IMR-90 (cell line): ENCODE measurements at regions not wholly inside any gene's neighbourhood (a gene's known extent, or its start where the extent isn't known, plus 50 kb on each side); places are given as distances from the start of the nearest gene placed in this dataset.

Experiments used
- ATAC-seq: fragments of 200-7000 bp; cut with Tn5 transposase; 2 replicates; pipeline ENCODE4 v1.9.1; 2020; ENCODE audit warnings: low read depth, mild to moderate bottlenecking, moderate library complexity
- BruUV-seq: library from RNA; stranded (reverse); fragments of 400-500 nt; replicated peaks from 2 replicates; lab custom pipeline; 2021; lab: Mats Ljungman, UMichigan
- CTCF ChIA-PET: fragments of 300-600 bp; formaldehyde crosslinking; extraction: SDS; loops from one replicate; lab custom pipeline; 2021; ENCODE audit warnings: antibody characterized with exemption; lab: Yijun Ruan, JAX
- POLR2A ChIA-PET: fragments of 300-600 bp; sonication (Branson Sonifier 250); formaldehyde crosslinking; loops from one replicate; lab custom pipeline; 2022; ENCODE audit warnings: antibody characterized with exemption; ENCODE audit not compliant: unreplicated experiment; lab: Charles Lee
- DNase-seq: peaks from one replicate; pipeline ENCODE4 v3.0.0; 2013
- H2AFZ ChIP-seq: replicated peaks from 2 replicates; pipeline ENCODE3; 2013; ENCODE audit warnings: low read length, mild to moderate bottlenecking; ENCODE audit not compliant: poor library complexity
- H2AK5ac ChIP-seq: 2 replicates; pipeline ENCODE4 v1.6.1; 2013; ENCODE audit warnings: low read depth, low read length, inconsistent platforms
- H2AK9ac ChIP-seq: replicated peaks from 2 replicates; pipeline ENCODE3; 2013; ENCODE audit warnings: mild to moderate bottlenecking, low read depth, low read length, moderate library complexity; ENCODE audit not compliant: poor library complexity
- H2BK120ac ChIP-seq: 2 replicates; pipeline ENCODE4 v1.6.1; 2013; ENCODE audit warnings: low read depth, low read length, inconsistent platforms
- H2BK15ac ChIP-seq: 3 replicates; pipeline ENCODE4 v1.6.1; 2013; ENCODE audit warnings: low read depth, low read length, inconsistent platforms
- H2BK20ac ChIP-seq: 2 replicates; pipeline ENCODE4 v1.6.1; 2013; ENCODE audit warnings: low read depth, mild to moderate bottlenecking, inconsistent platforms, low read length, moderate library complexity
- H2BK5ac ChIP-seq: 2 replicates; pipeline ENCODE4 v1.6.1; 2013; ENCODE audit warnings: mild to moderate bottlenecking, low read depth, low read length, inconsistent platforms; ENCODE audit not compliant: poor library complexity, severe bottlenecking
- H3K14ac ChIP-seq: replicated peaks from 2 replicates; pipeline ENCODE4 v1.6.1; 2013; ENCODE audit warnings: low read depth, low read length, inconsistent platforms
- H3K18ac ChIP-seq: 2 replicates; pipeline ENCODE4 v1.6.1; 2013; ENCODE audit warnings: low read depth, low read length, control low read depth
- H3K23ac ChIP-seq: 2 replicates; pipeline ENCODE4 v1.6.1; 2013; ENCODE audit warnings: low read depth, low read length, inconsistent platforms
- H3K27ac ChIP-seq: 2 replicates; pipeline ENCODE4 v1.5.1; 2013; ENCODE audit warnings: mild to moderate bottlenecking, control low read depth, low read length; ENCODE audit not compliant: insufficient read depth
- H3K27me3 ChIP-seq: 2 replicates; pipeline ENCODE4 v1.6.1; 2013; ENCODE audit warnings: low read length; ENCODE audit not compliant: control insufficient read depth, insufficient read depth
- H3K36me3 ChIP-seq: 2 replicates; pipeline ENCODE4 v1.6.1; 2013; ENCODE audit warnings: low read length, mixed read lengths; ENCODE audit not compliant: control insufficient read depth, insufficient read depth
- H3K4ac ChIP-seq: 2 replicates; pipeline ENCODE4 v1.6.1; 2013; ENCODE audit warnings: low read depth, low read length, inconsistent platforms
- H3K4me1 ChIP-seq: 2 replicates; pipeline ENCODE4 v1.6.1; 2013; ENCODE audit warnings: low read length, mixed read lengths; ENCODE audit not compliant: control insufficient read depth, insufficient read depth
- H3K4me2 ChIP-seq: 2 replicates; pipeline ENCODE4 v1.6.1; 2013; ENCODE audit warnings: low read depth, mild to moderate bottlenecking, control low read depth, low read length, moderate library complexity
- H3K4me3 ChIP-seq: 2 replicates; pipeline ENCODE4 v1.5.1; 2013; ENCODE audit warnings: low read depth, mild to moderate bottlenecking, control low read depth, low read length, moderate library complexity; ENCODE audit not compliant: insufficient read depth
- H3K56ac ChIP-seq: 2 replicates; pipeline ENCODE4 v1.6.1; 2013; ENCODE audit warnings: low read length, inconsistent platforms; ENCODE audit not compliant: insufficient read depth; ENCODE audit errors: extremely low read depth
- H3K79me1 ChIP-seq, 2 experiments: 2 replicates each; pipeline ENCODE4 v1.6.1; 2013; ENCODE audit warnings: low read length in 2 of 2, inconsistent platforms in 1 of 2, low read depth in 1 of 2
- H3K9ac ChIP-seq: 2 replicates; pipeline ENCODE4 v1.6.1; 2013; ENCODE audit warnings: low read depth, low read length, control low read depth
- H3K9me1 ChIP-seq: 2 replicates; pipeline ENCODE4 v1.6.1; 2013; ENCODE audit warnings: low read length, inconsistent platforms; ENCODE audit not compliant: insufficient read depth
- H3K9me3 ChIP-seq: 2 replicates; pipeline ENCODE4 v1.6.1; 2013; ENCODE audit warnings: low read length; ENCODE audit not compliant: control insufficient read depth, insufficient read depth
- H4K20me1 ChIP-seq: 2 replicates; pipeline ENCODE4 v1.6.1; 2013; ENCODE audit warnings: low read length, inconsistent platforms; ENCODE audit not compliant: insufficient read depth
- H4K5ac ChIP-seq: 2 replicates; pipeline ENCODE4 v1.6.1; 2013; ENCODE audit warnings: mild to moderate bottlenecking, low read depth, low read length, control low read depth
- H4K8ac ChIP-seq, 2 experiments: 2 replicates each; pipeline ENCODE4 v1.6.1; 2013; ENCODE audit warnings: low read depth in 2 of 2, low read length in 2 of 2, control low read depth in 1 of 2, inconsistent platforms in 1 of 2
- H4K91ac ChIP-seq: 2 replicates; pipeline ENCODE4 v1.6.1; 2013; ENCODE audit warnings: low read depth, low read length, inconsistent platforms; ENCODE audit not compliant: insufficient read depth
- CEBPB ChIP-seq: IDR thresholded peaks from 2 replicates; pipeline ENCODE4 v1.6.1; 2012; ENCODE audit warnings: low read depth, low read length, improper control_type of control experiment
- CHD1 ChIP-seq: IDR thresholded peaks from 2 replicates; pipeline ENCODE4 v1.6.1; 2012; ENCODE audit warnings: low read depth, low read length, improper control_type of control experiment
- FOS ChIP-seq: fragments of 150-350 bp; IDR thresholded peaks from 2 replicates; pipeline ENCODE4 v1.6.1; 2016; ENCODE audit warnings: low read depth, low read length
- MAFK ChIP-seq: IDR thresholded peaks from 2 replicates; pipeline ENCODE4 v1.6.1; 2012; ENCODE audit warnings: low read depth, low read length, improper control_type of control experiment
- MAZ ChIP-seq: IDR thresholded peaks from 2 replicates; pipeline ENCODE4 v1.6.1; 2012; ENCODE audit warnings: low read depth, mild to moderate bottlenecking, low read length, improper control_type of control experiment, moderate library complexity, borderline replicate concordance
- POLR2A ChIP-seq: IDR thresholded peaks from 2 replicates; pipeline ENCODE4 v1.6.1; 2012; ENCODE audit warnings: mild to moderate bottlenecking, low read depth, low read length
- RCOR1 ChIP-seq: IDR thresholded peaks from 2 replicates; pipeline ENCODE4 v1.6.1; 2012; ENCODE audit warnings: mild to moderate bottlenecking, low read length, improper control_type of control experiment; ENCODE audit not compliant: insufficient replicate concordance
- WGBS, 2 experiments: methylation state at CpG; one replicate each; pipeline versions ENCODE4 v1.1.5 to v1.1.7; 2013; ENCODE audit warnings: missing lambda C conversion rate in 2 of 2; ENCODE audit not compliant: insufficient read length in 1 of 2; ENCODE audit errors: extremely low coverage in 2 of 2; 5-methylcytosine and 5-hydroxymethylcytosine counted together
- dilution Hi-C: fragments of 300-500 bp; cut with HindIII; formaldehyde crosslinking; loops from one replicate; pipeline ENCODE4 v1.14.3; 2018; ENCODE audit warnings: low sequenced_read_pairs; ENCODE audit not compliant: unreplicated experiment
- in situ Hi-C: fragments of 300-500 bp; cut with MboI; formaldehyde crosslinking; loops from 3 replicates; pipeline ENCODE4 v1.14.3; 2019; ENCODE audit warnings: low sequenced_read_pairs, inconsistent platforms, mixed read lengths
- intact Hi-C: fragments of 100-400 bp; cut with micrococcal nuclease; formaldehyde crosslinking; loops from 2 replicates; pipeline ENCODE4 v1.10.0; 2022

GRCh38 chr4:55754754-55755350, 64.7 kb upstream of the EXOC1L start:
- Histone ChIP-seq H2BK5ac (no peak overlapping the region), H4K8ac (no peak overlapping the region), H3K4me3 (no peak overlapping the region), H3K18ac (no peak overlapping the region), H3K23ac (no peak overlapping the region), H3K4me1 (no peaks in the 10 kb centered on the region), H3K36me3 (no peaks in the 10 kb centered on the region), H3K9me1 (no peaks in the 10 kb centered on the region), H3K14ac (no peak overlapping the region), H3K79me1 (no peaks in the 10 kb centered on the region), H2BK120ac (no peak overlapping the region), H4K5ac (no peak overlapping the region), H3K27ac (no peak overlapping the region), H4K91ac (no peak overlapping the region), H2AK5ac (no peak overlapping the region), H2AFZ (no peak overlapping the region), H2AK9ac (no peak overlapping the region), H3K9me3 (no peaks in the 10 kb centered on the region), H2BK20ac (no peak overlapping the region), H4K20me1 (no peaks in the 10 kb centered on the region), H3K27me3 (peaks cover 2% of the 10 kb centered on the region; the same call in 1 of the 2 replicates), H3K56ac (no peak overlapping the region), H3K4ac (no peak overlapping the region), H3K4me2 (no peak overlapping the region), H3K9ac (no peak overlapping the region), H2BK15ac (no peak overlapping the region)
- DNase-seq (peak; percentile 58), ATAC-seq (peak; percentile 27; the same call in 1 of the 2 replicates)
- in situ Hi-C loops (no loop called here), intact Hi-C loops (no loop called here), dilution Hi-C loops (no loop called here)
- no peak for TF ChIP-seq MAZ
- TF ChIP-seq RCOR1: no peak
- TF ChIP-seq CEBPB: peak; percentile 74
- 0 out of 2 replicates have a peak, but pooled peaks have one; percentile 26 for TF ChIP-seq FOS
- TF ChIP-seq POLR2A: no peak
- TF ChIP-seq MAFK: no peak
- TF ChIP-seq CHD1: no peak
- POLR2A ChIA-PET: no interaction called here
- no TSS peak for BruUV-seq
- WGBS, 2 experiments: no CpG with 5 or more reads among the region's 6 CpGs
- CTCF ChIA-PET: no interaction called here
